HuH-7 (cell line): ENCODE measurements at regions not wholly inside any gene's neighbourhood (a gene's known extent, or its start where the extent isn't known, plus 50 kb on each side); places are given as distances from the start of the nearest gene placed in this dataset.
"Not testable (repeated sequence)": the region's sequence is repeated elsewhere in the genome, so short reads cannot be mapped to it uniquely, and the experiment has no call there.

Experiments
- DNase-seq: peaks from one replicate; pipeline ENCODE4 v3.0.0; 2011; ENCODE audit warnings: low spot score

DNA sequence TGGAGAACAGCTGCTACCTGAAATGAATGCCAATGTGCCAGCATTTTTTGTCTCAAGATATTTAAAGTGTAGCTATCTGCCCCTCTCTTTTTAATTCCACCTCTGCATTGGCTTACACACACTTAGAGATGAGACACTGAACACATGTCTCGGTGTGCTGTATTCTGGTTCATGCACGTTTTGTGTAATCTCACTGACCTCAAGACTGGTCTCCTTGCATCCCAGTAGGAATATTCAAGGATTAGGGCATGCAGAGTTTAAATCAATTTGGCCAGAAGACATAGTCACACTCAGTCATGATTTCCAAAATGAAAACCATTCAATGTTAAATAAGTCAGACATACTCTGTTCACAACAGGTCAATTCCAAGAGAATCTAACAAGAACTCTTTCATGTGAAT lies 561.8 kb upstream of the TUSC1 start:
- no peak for DNase-seq

DNA sequence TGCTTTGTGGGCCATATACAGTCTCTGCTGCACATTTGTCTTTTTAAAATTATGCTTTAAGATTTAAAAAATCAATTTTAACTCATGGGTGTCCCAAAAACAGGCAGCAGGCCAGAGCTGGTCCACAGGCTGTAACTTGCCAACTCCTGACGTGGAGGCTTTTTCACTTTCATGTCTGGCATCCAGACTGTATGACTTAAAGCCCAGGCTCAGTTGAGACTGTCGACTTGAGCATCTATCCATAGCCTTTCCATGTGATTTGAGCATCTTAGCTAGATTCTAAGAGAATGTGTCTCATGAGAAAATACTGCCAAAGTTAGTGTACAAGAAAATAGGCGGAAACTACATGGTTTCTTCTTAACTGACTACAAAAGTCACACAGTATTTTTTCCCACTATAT lies 559.0 kb upstream of the TUSC1 start:
- no peak for DNase-seq

DNA sequence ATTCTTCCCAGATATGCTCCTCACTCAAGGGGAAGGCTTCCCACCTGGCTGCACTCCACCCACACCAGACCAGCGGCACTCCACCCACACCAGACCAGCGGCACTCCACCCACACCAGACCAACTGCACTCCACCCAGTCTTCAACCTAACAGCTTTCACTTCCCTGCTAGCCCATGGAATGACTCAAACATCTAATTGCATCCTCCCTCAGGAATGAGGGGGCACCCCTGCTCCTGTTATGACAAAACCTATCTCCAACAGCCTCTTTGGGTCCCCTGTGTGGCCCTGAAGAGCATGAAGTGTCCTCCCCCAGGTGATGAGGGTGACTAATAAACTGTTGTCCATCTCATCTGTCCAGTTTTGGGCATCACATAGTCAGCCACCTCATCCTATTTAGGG lies 556.6 kb upstream of the TUSC1 start:
- DNase-seq, result no peak

DNA sequence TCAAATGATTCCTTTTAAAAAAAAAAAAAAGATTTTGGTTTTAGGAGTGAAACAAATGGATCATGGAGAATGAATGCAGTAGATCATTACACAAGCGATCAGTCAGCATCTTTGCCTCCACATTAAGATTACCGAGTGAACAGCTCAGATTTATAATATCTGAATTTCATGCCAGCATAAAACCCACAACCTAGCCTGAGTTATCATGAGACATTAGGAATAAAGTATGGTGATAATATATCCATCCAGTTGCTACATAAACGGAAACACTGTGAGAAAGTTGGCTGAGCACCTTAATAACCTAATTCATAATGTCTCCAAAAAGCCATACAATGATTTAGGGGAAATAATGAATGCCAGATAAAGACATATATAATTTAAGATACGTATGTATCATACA lies 553.1 kb upstream of the TUSC1 start:
- DNase-seq, result no peak

DNA sequence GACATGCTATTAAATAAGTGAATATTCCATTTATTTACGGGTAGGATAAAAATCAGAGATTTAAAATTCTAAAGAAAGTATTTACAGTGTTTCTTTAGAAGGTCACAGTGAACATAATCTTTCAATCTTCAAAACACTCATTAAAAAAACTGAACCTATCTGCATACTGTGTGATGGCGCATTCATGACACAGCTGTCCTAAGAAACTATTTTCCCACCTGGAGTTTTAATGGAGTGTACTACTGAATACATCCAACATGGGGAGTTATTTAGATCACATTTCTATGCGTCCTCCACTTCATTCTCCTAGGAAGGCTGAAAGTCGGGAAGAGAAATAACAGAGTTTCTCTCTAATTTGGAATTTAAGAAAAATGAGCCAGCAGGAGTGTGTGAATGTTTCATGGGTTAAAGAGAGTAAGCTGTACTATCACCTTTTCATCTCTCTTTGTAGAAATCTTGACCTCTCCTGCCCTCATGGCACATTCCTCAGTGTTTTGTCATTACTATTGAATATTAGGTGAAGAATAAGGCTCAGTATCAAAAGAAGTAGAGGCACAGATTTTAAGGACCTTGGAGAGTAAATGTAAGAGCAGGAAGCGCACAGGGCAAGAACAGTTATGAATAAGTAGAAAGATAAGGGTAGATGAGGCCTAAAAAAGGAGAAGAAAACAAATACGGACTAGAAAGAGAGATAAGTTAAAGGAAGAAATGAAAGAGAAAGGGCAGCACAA lies 551.2 kb upstream of the TUSC1 start:
- no peak for DNase-seq

DNA sequence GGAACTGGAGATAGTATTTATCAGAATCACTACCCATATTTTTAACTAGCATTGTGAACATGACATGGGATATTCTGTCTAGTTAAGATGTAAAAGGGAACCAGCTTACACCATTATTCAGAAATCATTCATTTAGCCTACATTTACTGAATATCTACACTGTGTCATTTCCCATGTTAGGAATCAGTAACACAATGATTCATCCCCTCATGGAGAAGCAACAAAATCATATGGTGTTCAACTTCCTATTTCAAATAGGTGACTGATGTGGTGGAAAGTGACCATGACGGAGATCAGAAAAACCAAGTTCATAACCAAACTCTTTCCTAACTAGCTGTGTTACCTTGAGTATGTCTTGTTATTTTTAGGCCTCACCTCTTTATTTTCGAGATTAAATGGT lies 550.0 kb upstream of the TUSC1 start:
- DNase-seq, result no peak

DNA sequence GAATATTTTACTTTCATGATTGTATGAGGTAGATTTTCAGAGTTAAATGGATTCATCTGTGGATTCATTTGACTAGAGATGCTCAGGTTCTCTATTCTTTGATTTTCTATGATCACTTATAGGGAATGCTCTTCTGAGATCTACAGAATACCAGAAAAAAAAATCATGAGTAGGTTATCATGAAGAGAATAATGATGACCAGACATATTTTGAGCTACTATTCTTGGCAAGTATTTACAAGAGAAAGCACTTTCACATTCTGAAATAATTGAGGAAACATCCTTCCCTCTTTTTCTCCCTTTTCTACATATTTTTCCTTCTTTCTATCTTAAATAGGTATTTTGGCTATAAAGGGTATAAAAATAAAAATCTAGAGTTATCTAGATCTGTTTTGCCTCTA lies 543.0 kb upstream of the TUSC1 start:
- no peak for DNase-seq

DNA sequence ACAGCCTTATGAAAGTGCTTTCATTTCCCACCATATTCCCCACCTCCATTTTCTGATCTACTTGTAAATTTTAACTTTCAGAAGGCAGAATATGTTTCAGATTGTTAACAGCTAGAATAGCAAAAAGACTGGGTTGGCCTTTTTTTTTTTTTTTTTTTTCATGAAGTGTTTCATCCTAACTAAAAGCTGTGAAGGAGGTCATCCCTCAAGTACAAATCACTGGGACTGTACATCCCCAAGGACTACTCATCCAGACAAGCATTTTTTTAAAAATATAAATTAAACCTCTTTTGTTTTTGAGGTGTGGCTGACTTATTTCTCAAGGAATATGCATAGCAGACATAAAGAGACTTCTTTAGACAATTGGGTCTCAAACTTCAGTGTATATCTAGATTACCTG lies 542.1 kb upstream of the TUSC1 start:
- no peak for DNase-seq

DNA sequence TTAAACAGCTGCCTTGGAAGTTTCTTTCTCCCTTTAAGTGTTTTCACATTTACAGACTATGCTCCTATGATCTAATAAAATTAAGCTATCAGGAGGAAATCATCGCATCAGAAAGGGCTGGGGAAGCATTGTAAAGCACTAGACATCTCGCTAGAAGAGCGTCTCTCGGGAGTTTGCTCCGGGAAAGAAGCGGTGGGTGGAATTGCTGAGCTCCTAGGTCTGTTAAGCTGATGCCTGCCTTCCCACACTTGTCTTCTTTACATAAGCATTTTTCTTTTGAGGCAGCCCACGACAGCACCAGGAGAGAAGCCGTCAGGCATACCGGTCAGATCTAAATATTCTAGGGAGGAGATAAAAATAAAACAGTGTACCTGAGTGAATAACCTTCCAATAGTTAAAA lies 541.7 kb upstream of the TUSC1 start:
- no peak for DNase-seq

DNA sequence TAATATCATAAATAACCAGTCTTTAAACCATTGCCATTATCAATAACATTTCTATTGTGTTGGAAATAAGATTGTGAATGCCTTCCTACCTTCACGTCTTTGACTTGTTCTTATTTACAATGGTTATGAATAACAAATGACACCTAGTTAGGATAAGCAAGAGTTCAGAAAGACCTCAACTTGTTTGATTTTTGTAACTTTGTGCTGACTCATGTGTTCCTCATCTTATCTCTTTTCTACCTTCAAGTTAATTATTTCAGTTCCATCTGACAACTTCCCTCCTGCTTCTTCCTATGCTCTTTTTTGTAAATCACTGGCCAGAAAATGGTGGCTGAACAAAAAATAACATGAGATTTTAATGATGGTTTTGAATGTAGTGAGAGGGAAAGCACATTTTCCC lies 538.5 kb upstream of the TUSC1 start:
- no peak for DNase-seq

DNA sequence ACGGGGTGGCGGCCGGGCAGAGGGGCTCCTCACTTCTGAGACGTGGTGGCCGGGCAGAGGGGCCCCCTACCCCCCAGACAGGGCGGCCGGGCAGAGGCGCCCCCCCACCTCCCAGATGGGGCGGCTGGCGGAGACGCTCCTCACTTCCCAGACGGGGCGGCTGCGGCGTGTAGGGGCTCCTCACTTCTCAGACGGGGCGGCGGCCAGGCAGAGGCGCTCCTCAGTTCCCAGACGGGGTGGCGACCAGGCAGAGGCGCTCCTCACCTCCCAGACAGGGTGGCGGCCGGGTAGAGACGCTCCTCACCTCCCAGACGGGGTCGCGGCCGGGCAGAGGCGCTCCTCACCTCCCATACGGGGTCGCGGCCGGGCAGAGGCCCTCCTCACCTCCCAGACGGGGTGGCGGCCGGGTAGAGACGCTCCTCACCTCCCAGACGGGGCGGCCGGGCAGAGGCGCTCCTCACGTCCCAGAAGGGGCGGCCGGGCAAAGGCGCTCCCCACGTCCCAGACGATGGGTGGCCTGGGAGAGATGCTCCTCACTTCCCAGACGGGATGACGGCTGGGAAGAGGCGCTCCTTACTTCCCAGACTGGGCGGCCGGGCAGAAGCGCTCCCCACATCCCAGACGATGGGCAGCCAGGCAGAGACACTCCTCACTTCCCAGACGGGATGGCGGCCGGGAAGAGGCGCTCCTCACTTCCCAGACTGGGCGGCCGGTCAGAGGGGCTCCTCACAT lies 536.6 kb upstream of the TUSC1 start:
- DNase-seq, result not testable (repeated sequence)

DNA sequence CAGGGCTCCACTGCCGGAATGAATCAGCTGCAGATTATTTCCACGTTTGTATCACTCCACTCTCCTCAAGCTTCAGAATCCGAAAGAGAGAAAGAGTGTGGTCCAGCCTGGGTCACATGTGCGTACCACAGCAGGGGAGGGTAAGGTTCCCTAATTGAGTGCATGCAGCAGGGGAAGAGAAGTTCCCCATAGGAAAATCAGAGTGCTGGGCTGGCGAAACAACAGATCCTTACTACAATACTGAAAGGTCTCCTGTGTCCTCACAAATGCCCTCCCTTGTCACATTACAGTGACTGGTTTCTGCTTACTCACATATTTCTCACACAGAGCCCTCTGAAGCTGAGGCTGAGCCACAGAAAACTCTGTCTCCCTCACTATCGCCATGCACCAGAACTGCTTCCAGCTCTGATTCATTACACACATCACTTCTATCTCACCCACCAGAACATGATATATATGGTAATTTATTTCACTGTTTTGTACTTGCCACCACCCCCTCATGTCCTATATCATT lies 532.2 kb upstream of the TUSC1 start:
- no peak for DNase-seq

DNA sequence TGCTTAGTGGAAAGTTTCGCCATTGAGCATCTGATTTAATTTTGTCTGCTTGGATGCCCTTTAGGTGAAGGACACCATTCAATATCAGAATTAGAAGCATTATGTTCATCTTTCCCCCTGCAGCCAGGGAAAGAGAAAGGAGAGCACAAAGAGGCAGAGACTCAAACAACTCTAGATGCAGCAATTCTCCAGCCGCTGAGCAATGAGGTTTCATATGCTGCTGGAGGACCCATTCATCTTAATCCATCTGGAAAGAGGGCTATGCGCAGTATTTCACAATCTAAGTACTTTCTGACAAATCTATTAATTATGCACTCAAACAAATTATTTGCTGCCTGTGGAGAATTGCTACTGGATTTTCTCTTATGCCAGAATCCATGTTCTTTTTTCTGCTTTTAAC lies 527.0 kb upstream of the TUSC1 start:
- no peak for DNase-seq

DNA sequence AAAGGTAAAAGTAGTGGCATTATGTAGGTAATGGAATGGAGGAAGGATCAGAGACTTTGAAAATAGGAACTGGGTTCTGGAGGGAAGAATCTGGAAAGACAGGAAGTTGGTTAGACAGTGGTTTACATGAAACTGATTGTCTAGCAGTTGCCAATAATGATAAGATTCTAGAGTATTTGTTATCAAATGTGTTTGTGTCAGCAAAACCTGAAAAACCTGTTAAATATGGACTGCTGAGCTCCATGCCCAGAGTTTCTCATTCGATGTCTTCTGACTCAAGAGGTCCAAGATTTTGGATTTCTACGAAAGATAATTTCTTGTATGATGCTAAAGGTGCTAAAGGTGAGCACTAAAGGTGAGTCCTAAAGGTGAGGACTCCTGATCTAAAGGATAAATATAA lies 515.0 kb upstream of the TUSC1 start:
- no peak for DNase-seq

DNA sequence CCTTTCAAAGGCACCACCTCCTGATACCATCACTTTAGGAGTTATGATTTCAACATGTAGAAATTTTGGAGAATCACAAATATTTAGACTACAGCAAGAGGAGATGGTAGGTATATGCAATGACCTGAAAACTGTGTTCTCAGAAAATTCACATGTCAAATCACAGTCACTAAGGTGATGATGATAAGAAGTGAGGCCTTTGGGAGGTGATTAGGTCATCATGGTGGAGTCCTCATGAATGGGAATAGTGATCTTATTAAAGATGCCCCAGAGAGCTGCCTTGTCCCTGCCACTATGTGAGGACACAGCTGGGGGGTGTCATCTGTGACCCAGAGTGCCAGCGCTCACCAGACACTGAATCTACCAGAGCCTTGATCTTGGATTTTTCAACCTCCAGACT lies 513.5 kb upstream of the TUSC1 start:
- DNase-seq, result no peak

DNA sequence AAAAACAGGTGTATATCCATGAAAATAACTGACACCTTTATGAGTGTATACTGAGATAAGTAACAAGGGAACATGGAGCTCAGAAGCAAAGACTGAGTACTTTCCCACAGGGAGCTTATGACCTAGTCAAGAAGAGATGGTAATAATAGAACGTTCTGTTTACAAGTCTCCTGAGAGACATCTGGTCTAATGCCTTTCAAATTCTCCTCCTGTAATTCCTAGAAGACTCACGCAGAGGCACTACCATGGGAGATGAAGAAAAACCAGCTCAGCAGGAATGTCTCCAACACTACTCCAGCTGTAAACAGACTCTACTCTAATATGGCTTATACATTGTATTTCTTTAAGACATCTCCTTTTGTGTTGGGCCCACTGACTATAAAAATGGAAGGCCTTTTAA lies 503.6 kb upstream of the TUSC1 start:
- DNase-seq, result no peak

DNA sequence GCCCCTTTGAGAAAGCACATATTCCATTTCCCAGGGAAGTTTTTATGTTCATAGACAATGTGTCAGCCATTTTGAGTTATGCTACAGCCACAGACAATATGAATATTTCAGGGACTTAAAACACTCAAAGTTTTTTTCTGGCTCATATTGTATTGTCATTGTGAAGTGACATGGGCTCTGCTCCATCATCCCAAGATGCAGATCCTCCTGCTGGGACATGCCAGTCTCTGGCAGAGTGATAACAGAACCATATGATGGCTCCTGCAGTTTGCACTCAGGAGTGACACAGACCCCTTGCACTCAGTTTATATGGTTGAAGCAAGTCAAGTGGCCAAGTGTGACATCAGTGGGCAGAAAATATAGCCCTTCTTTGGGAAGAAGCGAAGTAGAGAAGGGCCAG lies 498.4 kb upstream of the TUSC1 start:
- no peak for DNase-seq

DNA sequence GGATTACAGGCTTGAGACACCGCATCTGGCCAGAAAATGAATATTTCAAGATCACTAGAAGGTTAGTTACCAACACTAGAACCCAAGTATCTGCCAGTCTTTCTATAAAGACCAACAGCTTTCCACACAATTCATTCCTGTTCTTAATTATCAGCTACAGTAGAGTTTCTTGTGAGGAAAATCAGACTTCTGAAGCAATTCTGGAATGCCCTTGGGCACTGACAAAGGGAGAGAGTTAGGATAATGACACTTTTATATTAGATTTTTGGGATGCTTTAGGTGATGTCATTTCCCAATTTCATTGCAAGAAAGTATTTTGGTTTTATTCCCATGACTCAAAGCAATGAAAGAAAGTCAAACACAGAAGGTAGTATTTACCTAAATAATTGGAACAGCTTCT lies 497.0 kb upstream of the TUSC1 start:
- DNase-seq, result no peak

DNA sequence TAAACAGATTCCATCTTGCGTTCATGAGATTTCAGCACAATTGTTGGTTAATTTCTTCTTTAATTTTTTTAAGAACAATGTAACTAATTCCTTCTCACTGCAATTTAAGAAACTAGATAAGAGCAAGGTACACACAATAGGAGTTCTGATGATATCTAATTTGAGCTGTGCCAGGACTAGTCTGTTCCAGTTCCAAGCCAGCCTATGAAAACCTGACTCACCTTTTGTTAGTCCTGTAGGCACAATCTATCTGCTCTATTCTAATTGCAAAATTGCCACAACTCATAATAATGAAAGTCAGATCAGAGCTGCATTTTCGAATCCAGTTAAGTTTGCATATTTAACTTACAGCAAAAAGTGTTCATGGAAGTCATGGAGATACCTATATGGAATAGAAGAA lies 494.1 kb upstream of the TUSC1 start:
- DNase-seq, result no peak

DNA sequence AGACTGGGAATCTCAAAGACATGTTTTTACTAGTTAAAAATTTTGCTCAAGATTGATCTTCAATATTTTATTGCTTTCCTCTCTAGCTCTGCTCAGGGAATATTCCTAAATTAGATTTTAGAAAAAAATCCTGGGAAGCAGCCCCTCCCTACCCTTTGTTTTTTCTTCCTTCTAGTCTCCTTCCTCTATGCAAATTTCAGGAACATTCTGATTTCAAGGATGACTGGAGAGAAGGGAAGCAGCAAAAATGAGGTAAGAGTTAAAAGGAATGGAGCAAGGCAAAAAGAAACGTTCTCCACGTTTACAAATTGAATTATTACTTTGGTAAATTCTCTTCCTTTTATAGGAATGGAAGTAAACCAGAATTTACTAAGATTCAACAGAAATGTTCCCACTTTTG lies 493.4 kb upstream of the TUSC1 start:
- no peak for DNase-seq

DNA sequence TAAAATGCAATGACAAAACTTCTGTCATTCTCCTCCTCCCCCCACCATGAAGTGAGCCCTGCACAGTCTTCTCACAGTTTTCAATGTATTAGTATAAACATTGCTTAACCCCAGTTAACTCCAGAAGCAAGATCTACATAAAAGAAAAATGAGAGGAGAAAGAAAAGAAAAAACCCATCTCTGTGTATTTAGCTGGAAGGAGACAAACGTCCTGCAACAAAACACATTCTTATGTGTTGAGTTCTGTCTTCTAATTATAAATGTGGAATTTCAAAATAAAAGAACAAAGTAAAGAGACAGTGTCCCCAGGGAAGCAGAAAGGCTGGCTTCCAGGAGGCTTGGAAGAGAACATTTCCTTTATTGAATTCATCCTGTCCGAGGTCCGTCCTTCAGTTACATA lies 491.9 kb upstream of the TUSC1 start:
- DNase-seq, result no peak

DNA sequence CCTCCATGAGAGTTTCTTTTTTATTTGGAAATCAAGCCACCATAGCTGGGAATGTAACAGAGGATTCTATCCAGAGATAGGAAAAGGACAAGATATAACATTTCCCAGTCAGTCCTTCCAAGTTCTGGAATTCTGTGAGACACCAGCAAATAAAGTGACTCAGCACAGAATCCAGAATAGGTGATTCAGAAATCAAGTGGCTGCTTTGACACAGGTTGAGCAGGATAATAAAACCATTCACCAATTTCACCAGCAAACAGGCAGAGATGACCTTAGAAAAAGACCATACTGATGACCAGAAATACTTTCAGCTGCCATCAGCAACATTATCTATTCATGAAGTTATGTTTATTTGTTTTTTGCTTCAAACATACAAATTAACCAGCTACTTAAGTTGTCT lies 491.5 kb upstream of the TUSC1 start:
- DNase-seq, result no peak

DNA sequence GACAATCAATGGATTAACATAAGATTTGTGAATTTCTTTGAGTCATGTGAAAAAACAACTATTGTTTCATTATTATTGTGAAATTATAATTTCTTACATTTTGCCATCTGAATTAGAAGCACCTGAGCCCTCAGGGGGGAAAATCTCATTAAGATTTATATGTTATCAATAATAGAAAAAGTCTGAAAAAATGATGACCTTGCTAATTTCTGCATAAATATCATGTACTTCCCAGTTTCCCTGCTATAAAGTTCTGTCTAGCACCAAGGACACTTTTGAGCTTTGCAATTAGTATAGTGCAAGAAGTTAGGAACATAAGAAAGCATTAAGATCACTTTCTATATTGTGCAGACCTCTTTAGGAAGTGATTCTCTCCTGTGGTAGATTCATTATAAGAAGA lies 488.3 kb upstream of the TUSC1 start:
- DNase-seq, result no peak

DNA sequence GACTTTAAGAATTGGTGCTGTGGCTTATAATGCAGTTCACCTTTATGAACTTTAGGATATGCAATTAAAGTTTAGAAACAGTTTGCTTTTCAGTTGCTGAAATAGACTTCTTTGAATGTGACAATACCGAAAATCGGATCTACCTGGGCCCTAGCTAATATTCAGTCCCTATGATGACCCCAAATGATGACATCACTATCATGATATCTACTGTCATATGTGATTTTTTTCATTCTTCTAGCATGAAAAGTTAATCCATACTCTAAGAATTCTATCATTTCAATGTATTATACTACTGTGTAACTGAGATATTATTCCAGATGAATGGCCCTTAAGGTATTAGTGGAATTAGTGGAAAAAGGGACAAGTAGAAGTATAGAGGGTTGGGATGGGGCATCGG lies 487.2 kb upstream of the TUSC1 start:
- DNase-seq, result no peak
